GM20000 (cell line): ENCODE measurements at regions not wholly inside any gene's neighbourhood (a gene's known extent, or its start where the extent isn't known, plus 50 kb on each side); places are given as distances from the start of the nearest gene placed in this dataset.
"Not testable (repeated sequence)": the region's sequence is repeated elsewhere in the genome, so short reads cannot be mapped to it uniquely, and the experiment has no call there.

Experiments used
- DNase-seq: peaks from one replicate; pipeline ENCODE4 v3.0.0; 2012; ENCODE audit warnings: low spot score
- CTCF ChIP-seq: IDR thresholded peaks from 2 replicates; pipeline ENCODE4 v1.5.1; 2012; ENCODE audit warnings: mild to moderate bottlenecking, control low read depth; ENCODE audit errors: extremely low read depth, missing control alignments

GRCh38 chr11:96483374-96483955 is 93.7 kb downstream of the JRKL start:
- DNase-seq = no peak
- no peak for TF ChIP-seq CTCF

- no peak for DNase-seq
- TF ChIP-seq CTCF = no peak
Observed at GRCh38 chr11:96484361-96484760, 94.5 kb downstream of the JRKL start.

GRCh38 chr11:96486890-96487611 is 97.2 kb downstream of the JRKL start:
- DNase-seq = no peak
- no peak for TF ChIP-seq CTCF

GRCh38 chr11:96488911-96489310 is 99.1 kb downstream of the JRKL start:
- DNase-seq = not testable (repeated sequence)

GRCh38 chr11:96500440-96500839 is 110.6 kb downstream of the JRKL start:
- DNase-seq = no peak
- TF ChIP-seq CTCF = no peak

GRCh38 chr11:96506041-96506440 is 116.2 kb downstream of the JRKL start:
- no peak for TF ChIP-seq CTCF
- DNase-seq = no peak

- no peak for DNase-seq
- no peak for TF ChIP-seq CTCF
Observed at GRCh38 chr11:96506953-96507354, 117.1 kb downstream of the JRKL start.

- TF ChIP-seq CTCF = no peak
- no peak for DNase-seq
Observed at GRCh38 chr11:96508861-96509260, 119.0 kb downstream of the JRKL start.
